Parathyroid adenoma (tissue), 2 donors: ENCODE measurements at regions not wholly inside any gene's neighbourhood (a gene's known extent, or its start where the extent isn't known, plus 50 kb on each side); places are given as distances from the start of the nearest gene placed in this dataset.
"Not testable (repeated sequence)": the region's sequence is repeated elsewhere in the genome, so short reads cannot be mapped to it uniquely, and the experiment has no call there.

ENCODE experiments used
- H2AFZ ChIP-seq: fragments of 300-600 bp; sonication (generic); one replicate; pipeline ENCODE4 v1.7.0; 2017; ENCODE audit warnings: antibody characterized with exemption, mild to moderate bottlenecking
- H3K27ac ChIP-seq: fragments of 300-600 bp; sonication (generic); one replicate; pipeline ENCODE4 v1.7.0; 2017
- H3K27me3 ChIP-seq: fragments of 300-600 bp; sonication (generic); one replicate; pipeline ENCODE4 v1.7.0; 2017; ENCODE audit warnings: low read length; ENCODE audit not compliant: control insufficient read depth, insufficient read depth
- H3K36me3 ChIP-seq: fragments of 300-600 bp; sonication (generic); one replicate; pipeline ENCODE4 v1.7.0; 2017; ENCODE audit warnings: low read length; ENCODE audit not compliant: control insufficient read depth, insufficient read depth
- H3K4me1 ChIP-seq: fragments of 300-600 bp; sonication (generic); one replicate; pipeline ENCODE4 v1.7.0; 2017; ENCODE audit warnings: control low read depth
- H3K4me2 ChIP-seq: fragments of 300-600 bp; sonication (generic); one replicate; pipeline ENCODE4 v1.7.0; 2017; ENCODE audit warnings: low read length
- H3K4me3 ChIP-seq: fragments of 300-600 bp; sonication (generic); one replicate; pipeline ENCODE4 v1.7.0; 2017; ENCODE audit warnings: low read depth, low read length
- H3K79me2 ChIP-seq: fragments of 300-600 bp; sonication (generic); one replicate; pipeline ENCODE4 v1.7.0; 2017; ENCODE audit warnings: control low read depth
- H3K9ac ChIP-seq: fragments of 300-600 bp; sonication (generic); one replicate; pipeline ENCODE4 v1.7.0; 2017; ENCODE audit warnings: mild to moderate bottlenecking
- H3K9me3 ChIP-seq: fragments of 300-600 bp; sonication (generic); one replicate; pipeline ENCODE4 v1.7.0; 2017; ENCODE audit warnings: low read length; ENCODE audit not compliant: control insufficient read depth
- CTCF ChIP-seq: fragments of 300-600 bp; sonication (generic); IDR thresholded peaks from one replicate; pipeline ENCODE4 v1.7.0; 2017; ENCODE audit warnings: antibody characterized with exemption, mild to moderate bottlenecking
- donor health status: primary hyperparathyroidism.

- Histone ChIP-seq H3K9me3 (no peaks in the 10 kb centered on the region), H3K27me3 (no peaks in the 10 kb centered on the region), H3K4me3 (no peak overlapping the region), H3K27ac (no peak overlapping the region), H3K79me2 (no peaks in the 10 kb centered on the region), H3K9ac (no peak overlapping the region), H3K4me1 (no peaks in the 10 kb centered on the region), H3K36me3 (no peaks in the 10 kb centered on the region), H3K4me2 (no peak overlapping the region), H2AFZ (no peak overlapping the region)
- no peak for TF ChIP-seq CTCF
These were observed 178.4 kb downstream of the TBC1D2B start for GRCh38 chr15:77898811-77899730.

- no peaks in the 10 kb centered on the region for H3K79me2 ChIP-seq
- no peak overlapping the region for H3K9ac ChIP-seq
- no peaks in the 10 kb centered on the region for H3K27me3 ChIP-seq
- no peaks in the 10 kb centered on the region for H3K4me1 ChIP-seq
- H3K4me2 ChIP-seq: no peak overlapping the region
- H3K27ac ChIP-seq: no peak overlapping the region
- H2AFZ ChIP-seq: no peak overlapping the region
- TF ChIP-seq CTCF: no peak
- H3K4me3 ChIP-seq: no peak overlapping the region
- no peaks in the 10 kb centered on the region for H3K36me3 ChIP-seq
- H3K9me3 ChIP-seq: no peaks in the 10 kb centered on the region
These were observed 179.6 kb downstream of the TBC1D2B start for GRCh38 chr15:77897896-77898406.

- not testable (repeated sequence) for H2AFZ ChIP-seq, H3K79me2 ChIP-seq, H3K9ac ChIP-seq, H3K9me3 ChIP-seq, H3K36me3 ChIP-seq, H3K4me2 ChIP-seq, H3K4me1 ChIP-seq, H3K27me3 ChIP-seq, H3K4me3 ChIP-seq, H3K27ac ChIP-seq
These were observed 180.2 kb downstream of the TBC1D2B start for GRCh38 chr15:77897113-77897895.

GRCh38 chr15:77896147-77897112 is 181.1 kb downstream of the TBC1D2B start:
- H2AFZ ChIP-seq, H3K4me1 ChIP-seq, H3K4me3 ChIP-seq, H3K27ac ChIP-seq, H3K79me2 ChIP-seq, H3K27me3 ChIP-seq, H3K36me3 ChIP-seq, H3K9ac ChIP-seq, H3K9me3 ChIP-seq, H3K4me2 ChIP-seq: not testable (repeated sequence)

GRCh38 chr15:77895742-77896141 is 181.8 kb downstream of the TBC1D2B start:
- H3K9ac ChIP-seq: no peak overlapping the region
- H3K27me3 ChIP-seq: no peaks in the 10 kb centered on the region
- H3K4me2 ChIP-seq: no peak overlapping the region
- no peaks in the 10 kb centered on the region for H3K4me1 ChIP-seq
- no peak overlapping the region for H3K27ac ChIP-seq
- H3K36me3 ChIP-seq: no peaks in the 10 kb centered on the region
- no peaks in the 10 kb centered on the region for H3K79me2 ChIP-seq
- H3K4me3 ChIP-seq: no peak overlapping the region
- no peak for TF ChIP-seq CTCF
- no peak overlapping the region for H2AFZ ChIP-seq
- H3K9me3 ChIP-seq: no peaks in the 10 kb centered on the region

GRCh38 chr15:77895145-77895544 is 182.4 kb downstream of the TBC1D2B start:
- not testable (repeated sequence) for H3K27ac ChIP-seq, H3K9me3 ChIP-seq, H3K4me1 ChIP-seq, H3K27me3 ChIP-seq, H3K4me3 ChIP-seq, H3K79me2 ChIP-seq, H3K9ac ChIP-seq, H2AFZ ChIP-seq, H3K4me2 ChIP-seq, H3K36me3 ChIP-seq

GRCh38 chr15:77893671-77894640 is 183.6 kb downstream of the TBC1D2B start:
- H3K4me2 ChIP-seq, H3K9me3 ChIP-seq, H2AFZ ChIP-seq, H3K36me3 ChIP-seq, H3K27me3 ChIP-seq, H3K4me1 ChIP-seq, H3K79me2 ChIP-seq, H3K27ac ChIP-seq, H3K4me3 ChIP-seq, H3K9ac ChIP-seq: not testable (repeated sequence)
